ENCODE measurements at regions not wholly inside any gene's neighbourhood (a gene's known extent, or its start where the extent isn't known, plus 50 kb on each side); places are given as distances from the start of the nearest gene placed in this dataset.

DNA sequence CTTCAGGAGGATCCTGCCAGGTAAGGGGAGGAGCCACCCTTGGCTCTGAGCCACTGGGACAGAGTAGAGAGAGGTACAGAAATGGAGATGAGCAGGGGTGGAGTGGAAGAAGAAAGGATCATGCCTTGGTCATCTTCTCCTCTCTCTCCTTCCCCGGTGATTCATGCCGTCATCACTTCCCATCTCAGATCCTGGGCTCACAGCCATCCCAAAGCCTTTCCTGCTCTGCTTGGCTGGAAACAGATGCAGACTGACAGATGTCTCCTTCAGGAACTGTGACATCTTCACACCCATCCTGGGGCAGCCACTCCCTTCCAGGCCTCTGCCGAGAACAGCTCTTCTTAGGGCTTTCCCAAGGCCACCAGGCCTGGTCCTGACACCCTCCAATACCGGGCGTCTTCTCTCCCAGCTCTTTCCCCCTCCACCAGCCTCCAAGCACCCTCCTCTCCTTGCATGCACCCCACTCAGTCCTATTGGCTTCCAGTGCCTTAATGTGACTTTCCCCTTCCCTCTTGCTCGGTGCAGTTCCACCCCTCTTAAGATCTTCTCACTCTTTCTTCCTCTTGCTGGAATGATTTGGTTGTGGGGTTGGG is 58.3 kb upstream of the TNP1 start:
- TF ChIP-seq TAF1 (IDR thresholded peaks at IDR 0.05; ENCODE audit: borderline replicate concordance, low read depth, low read length) (no peak), JUND (IDR thresholded peaks at IDR 0.05) (peak; percentile 80), GATA2 (CRISPR knock-in tag; IDR thresholded peaks at IDR 0.05) (no peak), FOXM1 (IDR thresholded peaks at IDR 0.05; ENCODE audit: low read depth) (no peak), ELF1 (IDR thresholded peaks at IDR 0.05) (no peak), EP300 (IDR thresholded peaks at IDR 0.05; ENCODE audit: borderline replicate concordance in 1 of 2, low read depth in 1 of 2, low read length in 1 of 2) (peak in 1 of 2 experiments; percentile 46; a peak in 1 of 4 replicates), POLR2AphosphoS5 (IDR thresholded peaks at IDR 0.05; ENCODE audit: low read depth, low read length) (peak; percentile 34; the same call in 1 of the 2 replicates), CHD2 (IDR thresholded peaks at IDR 0.05; ENCODE audit: low read length, partially characterized antibody) (no peak)
- TF ChIP-seq, protein P1, sequence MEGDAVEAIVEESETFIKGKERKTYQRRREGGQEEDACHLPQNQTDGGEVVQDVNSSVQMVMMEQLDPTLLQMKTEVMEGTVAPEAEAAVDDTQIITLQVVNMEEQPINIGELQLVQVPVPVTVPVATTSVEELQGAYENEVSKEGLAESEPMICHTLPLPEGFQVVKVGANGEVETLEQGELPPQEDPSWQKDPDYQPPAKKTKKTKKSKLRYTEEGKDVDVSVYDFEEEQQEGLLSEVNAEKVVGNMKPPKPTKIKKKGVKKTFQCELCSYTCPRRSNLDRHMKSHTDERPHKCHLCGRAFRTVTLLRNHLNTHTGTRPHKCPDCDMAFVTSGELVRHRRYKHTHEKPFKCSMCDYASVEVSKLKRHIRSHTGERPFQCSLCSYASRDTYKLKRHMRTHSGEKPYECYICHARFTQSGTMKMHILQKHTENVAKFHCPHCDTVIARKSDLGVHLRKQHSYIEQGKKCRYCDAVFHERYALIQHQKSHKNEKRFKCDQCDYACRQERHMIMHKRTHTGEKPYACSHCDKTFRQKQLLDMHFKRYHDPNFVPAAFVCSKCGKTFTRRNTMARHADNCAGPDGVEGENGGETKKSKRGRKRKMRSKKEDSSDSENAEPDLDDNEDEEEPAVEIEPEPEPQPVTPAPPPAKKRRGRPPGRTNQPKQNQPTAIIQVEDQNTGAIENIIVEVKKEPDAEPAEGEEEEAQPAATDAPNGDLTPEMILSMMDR (IDR thresholded peaks at IDR 0.05): no peak
